Kasumi-1 (cell line): ENCODE measurements at regions not wholly inside any gene's neighbourhood (a gene's known extent, or its start where the extent isn't known, plus 50 kb on each side); places are given as distances from the start of the nearest gene placed in this dataset.

ENCODE experiments used
- DNase-seq, 2 experiments: peaks; one replicate each; lab custom pipeline; 2025; lab: John Stamatoyannopoulos, UW

DNA sequence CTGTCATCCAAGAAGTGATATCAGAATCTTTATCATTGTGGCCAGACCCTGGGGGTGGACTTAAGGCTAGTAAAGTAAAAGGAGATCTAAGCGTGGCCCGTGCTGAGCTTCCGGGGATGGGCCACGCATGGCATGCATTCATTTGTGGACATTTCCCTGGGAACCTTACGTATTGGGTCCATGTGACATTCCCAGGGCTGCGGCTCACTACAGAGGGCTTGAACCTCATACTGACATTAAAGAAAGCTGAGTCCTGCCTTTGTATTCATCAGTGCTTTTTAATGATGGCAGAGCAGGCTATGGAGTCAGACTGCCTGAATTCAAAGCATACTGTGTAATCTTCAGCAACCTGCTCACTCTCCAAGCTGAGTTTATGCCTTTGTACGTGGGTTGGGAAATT, 152.2 kb upstream of the AFDN start:
- DNase-seq, result no peak

DNA sequence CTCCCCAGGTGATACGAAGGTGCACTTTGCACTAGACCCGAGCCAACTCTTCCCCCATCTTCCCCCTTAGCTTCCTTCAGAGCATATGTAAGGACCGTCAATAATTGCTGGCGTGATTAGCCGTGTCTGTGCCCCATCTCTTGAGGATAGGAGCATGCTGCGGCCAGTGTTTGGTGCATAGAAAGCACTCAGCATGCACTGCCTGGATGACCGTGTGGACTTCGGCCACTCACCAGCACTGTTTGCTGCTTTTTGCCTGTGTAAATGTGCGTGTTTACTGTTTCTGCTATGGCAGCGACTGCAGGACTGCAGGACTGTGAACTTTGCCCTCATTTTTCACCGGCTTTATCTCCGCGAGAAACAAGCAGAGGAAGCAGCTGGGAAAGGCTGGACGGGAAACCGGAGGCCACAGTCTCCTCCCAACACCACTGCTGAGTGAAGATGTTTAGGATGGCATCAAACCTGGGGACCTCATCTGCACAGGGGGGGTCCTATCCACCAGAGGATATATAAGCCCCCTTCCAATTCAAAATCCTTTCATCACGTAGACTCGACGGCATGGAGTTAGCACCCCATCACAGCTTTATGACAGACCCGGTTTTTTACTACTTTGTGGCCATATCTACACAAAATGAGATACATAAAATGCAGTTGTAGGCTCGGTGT, 150.6 kb upstream of the AFDN start:
- DNase-seq, result no peak

DNA sequence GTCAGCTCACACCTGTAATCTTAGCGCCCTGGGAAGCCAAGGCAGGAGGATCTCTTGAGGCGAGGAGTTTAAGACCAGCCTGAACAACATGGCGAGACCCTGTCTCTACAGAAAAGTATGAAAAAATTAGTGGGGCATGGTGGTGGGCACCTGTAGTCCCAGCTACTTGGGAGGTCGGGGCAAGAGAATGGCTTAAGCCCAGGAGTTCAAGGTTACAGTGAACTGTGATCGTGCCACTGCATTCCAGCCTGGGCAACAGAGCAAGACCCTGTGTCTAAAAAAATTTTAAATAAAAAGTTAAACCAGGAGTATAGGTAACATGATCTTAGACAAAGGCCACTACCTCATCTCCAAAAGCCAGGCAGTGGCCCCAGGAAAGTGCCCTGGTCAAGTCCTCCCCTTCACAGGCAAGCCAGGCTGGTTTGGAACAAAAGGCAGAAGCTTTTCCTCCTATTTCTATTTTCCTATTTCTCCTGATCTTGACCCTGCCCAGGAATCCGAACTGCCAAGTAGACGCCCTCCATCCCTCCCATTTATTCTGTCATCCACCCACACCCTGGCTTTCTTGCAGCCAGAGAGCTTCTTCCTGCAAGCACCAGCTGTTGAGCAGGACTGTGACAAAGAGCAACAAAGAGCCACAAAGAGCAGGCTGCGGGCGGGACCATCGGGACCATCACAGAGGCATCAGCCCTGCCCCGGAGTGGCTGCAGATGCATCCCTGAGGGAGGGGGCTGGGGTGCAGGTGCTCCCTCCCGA, 149.9 kb upstream of the AFDN start:
- DNase-seq, result no peak

DNA sequence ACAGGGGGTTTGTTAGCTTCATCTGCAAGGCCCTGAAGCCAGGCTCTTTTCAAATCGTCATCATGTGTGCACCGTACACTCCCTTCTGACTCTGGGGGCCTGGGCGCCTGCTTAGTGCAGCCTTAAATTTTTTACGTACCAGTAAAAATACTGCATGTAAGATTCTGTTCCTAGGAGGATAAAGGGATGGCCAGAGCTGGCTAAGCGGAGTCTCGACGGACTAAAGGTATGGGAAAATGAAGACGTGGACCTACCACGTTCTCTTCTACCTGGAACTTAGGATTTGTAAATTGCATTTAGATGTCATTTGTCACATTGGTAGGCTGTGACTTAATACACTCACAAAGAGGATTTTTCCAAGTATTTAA, 149.3 kb upstream of the AFDN start:
- no peak for DNase-seq

DNA sequence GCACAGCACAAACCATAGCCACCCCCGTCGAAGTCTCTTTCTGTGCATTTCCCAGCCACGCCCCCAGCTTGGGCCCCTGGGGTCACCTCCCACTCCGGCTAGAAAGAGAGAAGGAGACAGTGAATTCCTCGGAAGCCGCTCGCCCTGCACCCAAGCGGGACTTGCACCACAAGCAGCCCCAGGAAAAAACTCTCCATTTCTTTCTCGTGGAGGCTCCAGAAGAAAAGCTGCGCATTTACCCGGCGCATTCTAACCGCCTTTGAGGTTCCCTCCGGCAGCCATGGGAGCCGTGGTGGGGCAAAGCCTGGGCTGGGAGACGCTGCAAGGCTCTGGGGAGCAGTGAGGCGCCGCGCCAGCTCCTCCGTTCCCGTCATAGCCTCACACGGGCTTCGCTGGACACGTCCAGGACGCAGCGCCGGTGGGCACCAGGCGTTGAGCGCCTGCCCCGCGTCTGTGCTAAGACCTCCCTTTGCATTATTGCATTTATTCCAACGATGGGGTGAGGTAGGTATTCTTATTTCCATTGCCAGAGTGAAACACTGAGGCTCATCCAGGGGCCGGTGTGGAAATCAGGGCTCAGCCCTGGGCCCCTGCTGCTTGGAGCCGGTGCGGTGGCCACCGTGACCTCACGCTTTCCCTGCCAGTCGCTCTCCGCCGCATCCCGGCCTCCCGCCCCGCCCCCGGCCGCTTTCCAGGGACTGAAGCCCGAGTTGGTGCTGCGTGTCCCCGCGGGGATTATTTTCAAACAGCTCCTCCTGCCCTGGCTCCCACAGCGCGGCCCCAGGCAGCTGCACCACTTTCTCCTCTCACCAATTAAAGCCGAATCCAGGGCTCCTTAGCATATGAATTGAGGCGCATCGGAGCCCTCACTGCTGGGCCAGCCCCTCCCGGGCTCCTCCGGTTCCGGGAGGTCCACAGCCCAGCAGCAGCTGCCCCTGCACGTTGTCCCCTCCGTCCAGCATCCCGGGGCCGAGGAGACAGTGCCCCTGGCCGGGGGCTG, 148.3 kb upstream of the AFDN start:
- no peak for DNase-seq

DNA sequence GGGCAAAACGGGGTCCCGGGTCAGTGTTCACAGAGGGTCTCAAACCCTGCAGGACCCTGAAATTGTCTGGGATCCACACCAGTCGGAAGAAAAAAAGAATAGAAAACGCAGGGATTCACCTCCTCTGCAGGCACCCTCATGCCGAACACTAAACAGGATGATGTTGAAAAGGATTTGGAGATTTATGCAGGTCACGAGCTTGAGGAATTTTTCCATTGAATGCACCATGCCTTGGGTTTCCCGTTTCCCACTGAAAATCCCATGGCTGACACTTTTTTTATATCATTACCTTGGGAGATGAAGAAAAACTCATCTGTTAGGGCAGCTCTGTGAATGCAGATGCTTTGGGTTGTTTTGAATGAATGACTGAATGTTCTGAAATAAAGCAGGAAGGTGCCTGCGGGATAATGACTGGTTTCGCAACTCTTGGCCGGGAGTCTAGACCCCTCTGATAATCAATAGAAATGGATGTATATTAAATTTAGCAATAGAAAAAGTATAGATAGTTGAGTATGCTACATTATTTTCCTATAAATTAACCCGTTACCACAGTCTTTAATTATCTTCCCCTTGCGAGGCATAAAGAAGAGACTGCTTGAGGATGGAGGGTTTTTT, 147.5 kb upstream of the AFDN start:
- no peak for DNase-seq

DNA sequence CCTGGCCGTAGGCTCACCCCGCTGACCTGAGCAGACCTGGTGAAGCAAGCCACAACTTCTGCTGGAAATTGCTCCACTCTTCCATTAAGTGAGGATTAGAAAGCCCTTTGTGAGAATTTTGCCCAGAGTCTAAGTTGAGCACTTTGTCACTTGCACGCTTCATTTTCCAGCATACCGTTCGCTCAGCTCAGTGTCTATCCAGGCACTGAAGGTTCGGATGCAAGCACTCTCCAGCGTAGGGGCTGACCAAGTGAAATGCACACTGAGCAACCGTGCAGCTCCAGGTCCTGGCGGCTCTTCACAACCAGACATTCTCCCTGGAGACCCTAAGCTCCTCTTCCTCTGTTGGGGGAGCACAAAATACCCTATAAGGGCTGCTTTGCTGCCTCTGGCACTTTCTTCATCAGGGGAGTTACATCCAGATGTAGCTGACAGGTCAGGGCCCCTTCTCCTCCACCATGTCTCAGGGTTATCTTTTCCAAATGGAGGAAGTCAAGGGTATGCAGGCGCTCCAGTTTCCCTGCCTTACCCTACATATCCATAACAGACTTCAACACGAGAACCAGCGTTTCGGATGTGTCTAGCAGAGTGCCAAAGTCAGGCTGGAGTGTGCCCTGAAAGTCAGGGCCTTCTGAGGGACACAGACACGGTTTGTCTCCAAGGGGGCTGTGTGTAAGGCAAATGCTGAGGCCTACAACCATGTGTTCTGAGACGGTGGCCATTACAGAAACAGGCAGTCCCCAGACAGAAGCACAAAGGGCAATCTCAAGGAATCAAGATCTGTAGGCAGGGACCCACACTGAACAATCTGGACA, 146.7 kb upstream of the AFDN start:
- DNase-seq, result no peak

DNA sequence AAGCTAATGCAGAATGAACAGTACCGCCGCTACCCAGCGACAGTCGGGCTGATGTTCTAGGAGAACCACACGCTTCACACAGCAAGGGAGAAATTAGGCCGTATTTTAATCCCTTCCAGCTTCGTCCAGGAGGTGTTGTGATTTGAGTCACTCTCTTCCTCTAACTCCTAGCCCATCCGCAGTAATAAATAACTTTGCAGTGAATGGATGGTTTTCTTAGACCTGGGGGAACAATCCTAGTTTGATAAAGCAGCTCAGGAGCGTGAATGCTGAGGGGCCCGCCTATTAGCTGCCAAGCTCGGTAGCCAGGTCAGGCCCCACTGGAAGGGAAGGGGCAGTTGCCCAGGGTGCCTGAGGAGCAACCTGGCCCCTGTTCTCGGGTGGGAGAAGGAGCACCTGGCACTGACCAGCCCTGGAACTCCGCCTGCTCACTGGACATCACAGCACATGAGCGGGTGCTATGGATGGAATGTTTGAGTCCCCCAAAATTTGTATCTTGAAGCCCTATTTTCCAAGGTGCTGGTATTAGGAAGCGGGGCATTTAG, 146.0 kb upstream of the AFDN start:
- no peak for DNase-seq

DNA sequence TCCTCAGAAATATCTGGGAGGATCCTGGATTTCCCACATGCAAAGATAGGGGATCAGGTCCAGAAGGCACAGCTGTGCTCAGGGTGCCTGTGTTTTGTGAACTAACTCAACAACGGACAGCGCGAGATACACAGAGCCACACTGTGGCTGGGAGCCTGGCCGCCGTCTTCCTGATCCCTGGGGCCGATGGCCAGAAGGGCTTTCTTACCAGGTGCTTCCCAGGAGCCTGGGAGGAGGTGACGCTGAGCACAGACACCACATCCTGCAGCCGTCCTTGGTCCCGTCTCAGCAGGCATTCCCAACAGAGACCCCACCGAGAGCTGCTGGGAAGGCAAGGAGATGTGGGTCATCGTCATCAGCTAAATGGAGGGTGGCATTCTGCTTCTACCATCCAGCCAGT, 144.6 kb upstream of the AFDN start:
- DNase-seq, result no peak

DNA sequence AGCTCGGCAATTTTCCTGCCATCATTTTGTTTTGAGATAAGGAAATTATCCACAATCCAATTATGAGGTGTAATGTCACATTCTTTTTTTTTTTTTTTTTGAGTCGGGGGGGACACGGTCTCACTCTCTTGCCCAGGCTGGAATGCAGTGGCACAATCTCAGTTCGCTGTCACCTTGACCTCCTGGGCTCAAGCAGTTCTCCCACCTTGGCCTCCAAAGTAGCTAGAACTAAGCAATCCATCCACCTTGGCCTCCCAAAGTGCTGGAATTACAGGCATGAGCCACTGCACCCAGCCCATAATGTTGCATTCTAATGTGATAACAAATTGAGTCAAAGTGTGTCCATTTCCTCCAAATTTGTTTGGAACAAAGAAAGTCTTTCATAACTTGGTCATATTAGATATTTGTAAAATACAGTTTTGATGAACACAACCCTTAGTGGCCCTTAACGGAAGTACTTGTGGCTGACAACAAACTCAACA, 144.1 kb upstream of the AFDN start:
- no peak for DNase-seq

DNA sequence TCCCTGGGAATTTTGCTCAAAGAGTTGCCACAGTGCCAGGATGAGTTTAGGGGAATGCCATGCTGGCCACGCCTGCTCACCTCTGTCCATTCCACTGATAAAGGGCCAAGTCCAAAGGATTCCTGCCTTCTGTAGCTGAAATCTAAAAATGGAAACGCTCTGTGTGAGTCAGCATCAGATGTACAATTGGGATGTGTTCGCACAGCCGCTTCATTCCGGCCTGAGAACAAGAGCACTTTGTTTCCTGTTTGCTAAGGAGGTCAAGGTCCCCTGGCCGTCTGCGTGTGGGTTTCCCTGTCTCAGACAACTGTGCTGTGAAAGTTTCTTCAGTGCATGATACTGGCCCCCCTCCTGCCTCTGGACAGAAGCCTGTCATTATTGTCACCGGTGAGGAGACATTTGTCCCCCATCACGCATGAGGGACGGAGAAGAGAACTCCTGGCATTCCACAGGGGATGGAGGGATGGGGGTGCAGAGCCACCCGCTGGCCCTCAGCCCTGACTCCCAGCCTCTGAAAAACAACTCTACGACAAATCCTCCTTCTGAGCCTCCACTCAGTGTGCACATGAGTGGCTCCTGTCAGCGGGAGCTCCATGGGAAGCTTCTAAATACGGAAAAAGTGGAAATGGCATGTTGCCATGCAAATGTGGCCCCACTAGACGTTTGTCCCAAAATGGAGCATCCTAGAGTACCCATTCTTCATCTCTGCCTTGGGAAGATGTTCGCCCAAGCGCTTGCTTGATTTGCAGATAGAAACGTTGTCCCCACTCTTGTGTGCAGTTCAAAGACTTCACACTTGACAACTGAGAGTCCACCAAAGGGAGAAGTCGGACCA, 143.5 kb upstream of the AFDN start:
- DNase-seq, result no peak

DNA sequence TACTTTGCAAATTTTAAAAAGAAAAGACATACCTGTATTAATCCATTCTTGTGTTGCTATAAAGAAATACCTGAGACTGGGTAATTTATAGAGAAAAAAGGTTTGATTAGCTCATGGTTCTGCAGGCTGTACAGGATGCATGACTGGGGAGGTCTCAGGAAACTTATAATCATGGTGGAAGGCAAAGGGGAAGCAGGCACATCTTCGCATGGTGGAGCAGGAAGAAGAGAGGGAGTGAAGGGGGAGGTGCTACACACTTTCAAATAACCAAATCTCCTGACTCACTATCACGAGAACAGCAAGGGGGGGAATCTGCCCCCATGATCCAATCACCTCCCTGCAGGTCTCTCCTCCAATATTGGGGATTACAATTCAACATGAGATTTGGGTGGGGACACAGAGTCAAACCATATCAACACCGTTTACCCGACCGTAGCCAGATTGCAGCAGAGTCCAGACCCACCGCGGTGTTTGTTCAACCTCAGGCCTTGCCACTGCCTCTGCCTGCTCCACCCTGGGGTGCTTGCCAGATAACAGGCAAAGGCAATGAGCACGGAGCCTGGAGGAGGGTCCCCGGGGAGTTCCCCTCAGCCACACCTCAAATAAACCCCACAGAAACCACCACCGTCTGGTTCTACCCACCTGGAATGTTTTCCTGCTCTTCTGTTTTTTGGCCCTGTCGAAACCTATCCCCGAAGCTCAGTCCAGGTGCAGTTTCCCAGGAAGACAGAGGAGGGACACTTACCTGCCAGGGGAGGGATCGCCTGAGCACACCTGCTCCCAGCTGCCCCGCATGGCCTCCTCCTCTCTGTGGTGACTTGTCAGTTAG, 142.2 kb upstream of the AFDN start:
- no peak for DNase-seq

DNA sequence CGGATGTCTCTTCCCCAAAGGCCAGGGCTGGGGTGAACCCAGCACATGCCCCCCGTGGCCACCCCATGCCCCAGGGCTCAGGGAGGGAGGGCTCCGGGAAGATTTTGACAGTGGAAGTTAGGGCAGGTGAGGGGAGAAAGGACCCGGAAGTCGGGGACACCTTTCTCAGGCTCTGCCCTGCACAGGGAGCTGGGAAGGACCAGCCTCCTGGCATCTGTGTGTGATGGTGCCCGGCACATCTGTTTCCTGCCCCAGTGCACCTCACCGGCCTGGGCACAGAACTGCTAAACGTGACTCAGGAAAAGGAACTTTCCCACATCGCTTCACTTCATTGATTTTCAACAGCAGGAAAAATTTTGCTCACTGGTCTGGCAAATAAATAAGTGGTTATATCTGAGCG, 141.1 kb upstream of the AFDN start:
- no peak for DNase-seq

DNA sequence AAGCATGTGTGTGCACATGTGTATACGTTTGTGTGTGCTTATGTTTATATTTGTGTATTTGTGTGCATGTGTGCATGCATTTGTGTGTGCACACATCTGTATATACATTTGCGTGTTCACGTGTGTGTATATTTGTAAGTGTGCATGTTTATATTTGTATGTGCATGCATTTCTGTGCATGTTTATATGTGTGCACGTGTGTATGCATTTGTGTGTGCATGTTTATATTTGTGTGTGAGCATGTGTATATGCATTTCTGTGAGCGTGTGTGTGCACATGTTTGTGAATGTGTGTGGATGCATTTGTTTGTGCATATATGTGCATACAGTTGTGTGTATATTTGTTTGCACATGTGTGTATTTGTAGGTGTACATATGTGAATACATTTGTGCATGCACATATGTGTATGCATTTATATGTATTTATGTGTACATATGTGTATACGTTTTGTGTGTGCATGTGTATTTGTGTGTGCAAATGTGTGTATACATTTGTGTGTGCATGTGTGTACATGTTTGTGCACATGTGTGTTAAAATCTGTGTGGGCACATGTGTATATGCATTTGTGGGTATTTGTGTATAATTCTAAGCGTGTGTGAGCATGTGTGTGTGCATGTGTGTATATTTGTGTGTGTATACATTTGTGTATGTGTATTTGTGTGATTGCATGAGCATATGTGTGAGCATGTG, 140.4 kb upstream of the AFDN start:
- no peak for DNase-seq

DNA sequence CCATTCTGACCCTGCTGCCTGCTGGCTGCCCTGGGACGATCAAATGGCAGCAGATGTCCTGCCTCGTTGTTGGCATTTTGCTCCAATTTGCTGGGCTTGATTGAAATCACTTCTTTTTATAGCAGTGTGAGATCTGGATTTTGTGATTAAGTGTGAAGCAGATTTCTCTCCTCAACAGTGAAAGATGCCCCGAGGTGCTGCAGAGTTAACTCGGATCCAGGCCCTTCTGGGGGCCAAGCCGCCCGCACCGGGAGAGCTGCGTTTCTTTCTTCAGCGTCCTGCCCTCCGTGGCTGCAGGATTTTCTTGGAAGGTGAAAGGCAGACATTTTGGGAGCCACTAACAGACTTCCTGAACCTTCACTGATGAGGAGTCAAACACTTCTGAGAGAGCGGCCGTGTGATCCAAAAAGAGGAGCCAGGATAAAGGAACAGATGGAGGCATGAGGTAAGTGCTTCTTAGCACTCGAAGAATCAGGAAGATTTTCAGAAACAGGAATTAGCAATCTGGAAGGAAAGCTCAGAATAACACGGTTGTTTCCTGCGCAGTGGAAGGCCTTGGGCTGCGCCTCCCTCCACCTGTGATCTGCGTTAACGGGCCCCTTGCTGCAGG, 139.5 kb upstream of the AFDN start:
- no peak for DNase-seq

DNA sequence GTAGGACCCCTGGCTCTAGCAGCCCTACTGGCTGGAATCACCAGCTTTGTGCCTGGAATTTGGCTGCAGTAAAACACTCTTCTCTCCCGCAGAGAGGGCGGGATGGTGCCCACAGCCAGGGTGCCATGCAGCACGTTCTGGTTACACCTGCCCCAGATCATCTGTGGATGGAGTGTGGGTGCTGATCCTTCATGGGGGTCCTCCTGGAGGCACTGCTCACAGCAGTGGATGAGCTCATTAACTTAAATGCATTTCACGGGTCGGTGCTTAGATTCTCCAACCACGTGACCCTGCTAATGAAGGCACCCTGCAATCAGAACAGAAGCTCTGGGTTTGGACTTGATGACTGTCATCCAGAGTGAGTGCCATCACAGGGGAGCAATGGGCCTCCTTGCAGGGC, 138.6 kb upstream of the AFDN start:
- no peak for DNase-seq

DNA sequence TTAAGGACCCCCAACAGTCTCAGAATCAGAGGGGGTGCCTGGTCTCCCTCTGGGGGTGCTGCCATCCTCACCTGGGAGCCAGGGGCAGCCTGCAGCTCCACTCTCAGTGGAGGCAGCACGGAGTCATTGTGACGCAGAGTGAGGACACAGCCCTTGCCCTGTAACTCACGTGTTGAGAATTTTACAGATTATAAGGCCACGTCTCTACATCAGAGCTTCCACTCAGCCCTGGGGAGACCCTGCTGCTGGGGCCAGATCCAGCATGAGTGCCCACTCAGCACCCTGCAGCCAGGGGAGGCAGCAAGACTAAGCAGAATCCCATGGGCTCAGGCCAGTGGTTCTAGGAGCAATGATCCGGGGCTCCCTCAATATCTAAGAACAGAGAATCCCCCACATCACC, 137.4 kb upstream of the AFDN start:
- no peak for DNase-seq

DNA sequence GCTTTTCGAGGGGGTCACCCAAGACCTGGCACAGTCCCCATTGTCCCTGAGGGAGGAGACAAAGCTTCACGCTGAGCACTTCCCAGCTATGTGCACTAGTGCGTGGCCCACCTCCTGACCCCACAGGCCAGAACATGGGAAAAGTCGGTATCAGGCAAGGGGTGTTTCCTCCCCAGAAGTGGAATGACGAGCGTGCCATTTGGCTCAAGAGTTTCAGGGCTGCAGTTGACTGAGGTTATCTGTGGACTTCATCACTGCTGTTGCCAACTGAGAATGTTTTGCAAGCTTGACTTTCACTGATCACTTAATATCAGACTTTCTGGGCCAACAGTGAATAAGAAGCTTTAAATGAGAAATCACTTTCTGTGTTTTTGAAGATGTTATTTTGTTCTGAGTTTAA, 137.0 kb upstream of the AFDN start:
- DNase-seq, result no peak
